GM21447 (cell line): ENCODE measurements at regions not wholly inside any gene's neighbourhood (a gene's known extent, or its start where the extent isn't known, plus 50 kb on each side); places are given as distances from the start of the nearest gene placed in this dataset.
A peak's percentile ranks its signal among the peaks of the same experiment; 100 is the strongest.
"Not testable (repeated sequence)": the region's sequence is repeated elsewhere in the genome, so short reads cannot be mapped to it uniquely, and the experiment has no call there.

Experiments used
- ATAC-seq: cut with Tn5 transposase; IDR thresholded peaks from one replicate; pipeline ENCODE4 v1.9.1; 2021; ENCODE audit not compliant: unreplicated experiment

- no peak for ATAC-seq
Observed at GRCh38 chr3:4897765-4898453, 81.3 kb upstream of the BHLHE40 start.

GRCh38 chr3:4898454-4899313 lies 80.6 kb upstream of the BHLHE40 start:
- ATAC-seq: peak; percentile 97

- ATAC-seq: no peak
Observed at GRCh38 chr3:4899710-4900109, 79.5 kb upstream of the BHLHE40 start.

- ATAC-seq: no peak
Observed at GRCh38 chr3:4900298-4900697, 78.9 kb upstream of the BHLHE40 start.

GRCh38 chr3:4904811-4905695 lies 74.2 kb upstream of the BHLHE40 start:
- ATAC-seq: no peak

- ATAC-seq: no peak
Observed at GRCh38 chr3:4906107-4906621, 73.1 kb upstream of the BHLHE40 start.

GRCh38 chr3:4907050-4907449 lies 72.2 kb upstream of the BHLHE40 start:
- no peak for ATAC-seq

- ATAC-seq: no peak
Observed at GRCh38 chr3:4907643-4908432, 71.4 kb upstream of the BHLHE40 start.

GRCh38 chr3:4908433-4909156 lies 70.6 kb upstream of the BHLHE40 start:
- no peak for ATAC-seq

- ATAC-seq: no peak
Observed at GRCh38 chr3:4914464-4914863, 64.8 kb upstream of the BHLHE40 start.

GRCh38 chr3:4921589-4921988 lies 57.6 kb upstream of the BHLHE40 start:
- not testable (repeated sequence) for ATAC-seq

- no peak for ATAC-seq
Observed at GRCh38 chr3:4926892-4927291, 52.3 kb upstream of the BHLHE40 start.

GRCh38 chr3:4928277-4928789 lies 50.9 kb upstream of the BHLHE40 start:
- ATAC-seq: peak; percentile 9
